Epidermal melanocyte (primary cell): ENCODE measurements at regions not wholly inside any gene's neighbourhood (a gene's known extent, or its start where the extent isn't known, plus 50 kb on each side); places are given as distances from the start of the nearest gene placed in this dataset.

Source experiments
- DNase-seq: peaks from one replicate; pipeline ENCODE4 v3.0.0; 2011; ENCODE audit warnings: low spot score; ENCODE audit not compliant: insufficient read length

GRCh38 chr11:130612291-130612851 lies 163.9 kb downstream of the ADAMTS15 start:
- DNase-seq = no peak

GRCh38 chr11:130613396-130613795 lies 165.0 kb downstream of the ADAMTS15 start:
- DNase-seq = no peak

- no peak for DNase-seq
Observed at GRCh38 chr11:130614591-130614990, 166.1 kb downstream of the ADAMTS15 start.

GRCh38 chr11:130615561-130615960 lies 167.1 kb downstream of the ADAMTS15 start:
- DNase-seq = no peak

GRCh38 chr11:130616573-130616972 lies 168.1 kb downstream of the ADAMTS15 start:
- DNase-seq = no peak

GRCh38 chr11:130617001-130617400 lies 168.6 kb downstream of the ADAMTS15 start:
- no peak for DNase-seq

- DNase-seq = no peak
Observed at GRCh38 chr11:130620548-130620947, 172.1 kb downstream of the ADAMTS15 start.

- DNase-seq = no peak
Observed at GRCh38 chr11:130622141-130622542, 173.7 kb downstream of the ADAMTS15 start.

GRCh38 chr11:130623670-130624668 lies 175.5 kb downstream of the ADAMTS15 start:
- no peak for DNase-seq

GRCh38 chr11:130624971-130625544 lies 176.6 kb downstream of the ADAMTS15 start:
- DNase-seq = no peak

- DNase-seq = no peak
Observed at GRCh38 chr11:130625578-130626306, 177.3 kb downstream of the ADAMTS15 start.

GRCh38 chr11:130629039-130629438 lies 180.6 kb downstream of the ADAMTS15 start:
- DNase-seq = no peak

GRCh38 chr11:130631119-130631518 lies 182.7 kb downstream of the ADAMTS15 start:
- DNase-seq = no peak

- no peak for DNase-seq
Observed at GRCh38 chr11:130633466-130633865, 185.0 kb downstream of the ADAMTS15 start.

GRCh38 chr11:130634186-130634585 lies 185.7 kb downstream of the ADAMTS15 start:
- DNase-seq = no peak

GRCh38 chr11:130634961-130635473 lies 186.6 kb downstream of the ADAMTS15 start:
- no peak for DNase-seq

GRCh38 chr11:130635937-130636630 lies 187.6 kb downstream of the ADAMTS15 start:
- no peak for DNase-seq

- no peak for DNase-seq
Observed at GRCh38 chr11:130636722-130637464, 188.4 kb downstream of the ADAMTS15 start.

- no peak for DNase-seq
Observed at GRCh38 chr11:130637566-130637965, 189.1 kb downstream of the ADAMTS15 start.

- no peak for DNase-seq
Observed at GRCh38 chr11:130638033-130638432, 189.6 kb downstream of the ADAMTS15 start.
